ENCODE measurements at regions not wholly inside any gene's neighbourhood (a gene's known extent, or its start where the extent isn't known, plus 50 kb on each side); places are given as distances from the start of the nearest gene placed in this dataset.

GRCh38 chr9:27701016-27701415 lies 127.7 kb upstream of the C9orf72 start:
- no peak overlapping the region for H3K4me3 Mint-ChIP-seq
- no peak overlapping the region for H3K27ac Mint-ChIP-seq
- H3K27me3 Mint-ChIP-seq = peaks cover 6% of the 10 kb centered on the region
- H3K9me3 Mint-ChIP-seq = peaks cover 2% of the 10 kb centered on the region
- H3K4me1 Mint-ChIP-seq (ENCODE audit: low read depth) = no peaks in the 10 kb centered on the region
- DNase-seq = no peak
- H3K36me3 Mint-ChIP-seq (ENCODE audit: low read depth) = no peaks in the 10 kb centered on the region

- Mint-ChIP-seq H3K27me3 (peaks cover 6% of the 10 kb centered on the region), H3K36me3 (ENCODE audit: low read depth) (no peaks in the 10 kb centered on the region), H3K4me3 (no peak overlapping the region), H3K4me1 (ENCODE audit: low read depth) (no peaks in the 10 kb centered on the region), H3K27ac (no peak overlapping the region), H3K9me3 (peaks cover 2% of the 10 kb centered on the region)
- no peak for DNase-seq
These were observed 128.3 kb upstream of the C9orf72 start for GRCh38 chr9:27701587-27701986.

GRCh38 chr9:27703216-27703980 lies 130.1 kb upstream of the C9orf72 start:
- peaks cover 6% of the 10 kb centered on the region for H3K27me3 Mint-ChIP-seq
- no peak for DNase-seq
- no peaks in the 10 kb centered on the region for H3K4me1 Mint-ChIP-seq (ENCODE audit: low read depth)
- H3K9me3 Mint-ChIP-seq = no peaks in the 10 kb centered on the region
- H3K36me3 Mint-ChIP-seq (ENCODE audit: low read depth) = no peaks in the 10 kb centered on the region
- H3K4me3 Mint-ChIP-seq = no peak overlapping the region
- H3K27ac Mint-ChIP-seq = no peak overlapping the region

- no peak for DNase-seq
- Mint-ChIP-seq H3K9me3 (no peaks in the 10 kb centered on the region), H3K27me3 (peaks cover 11% of the 10 kb centered on the region), H3K27ac (no peak overlapping the region), H3K4me3 (no peak overlapping the region), H3K4me1 (ENCODE audit: low read depth) (no peaks in the 10 kb centered on the region), H3K36me3 (ENCODE audit: low read depth) (no peaks in the 10 kb centered on the region)
These were observed 138.0 kb upstream of the C9orf72 start for GRCh38 chr9:27711241-27711640.

GRCh38 chr9:27712806-27713205 lies 139.5 kb upstream of the C9orf72 start:
- no peak for DNase-seq
- no peaks in the 10 kb centered on the region for H3K9me3 Mint-ChIP-seq
- peaks cover 16% of the 10 kb centered on the region for H3K27me3 Mint-ChIP-seq
- no peaks in the 10 kb centered on the region for H3K4me1 Mint-ChIP-seq (ENCODE audit: low read depth)
- no peaks in the 10 kb centered on the region for H3K36me3 Mint-ChIP-seq (ENCODE audit: low read depth)
- no peak overlapping the region for H3K27ac Mint-ChIP-seq
- no peak overlapping the region for H3K4me3 Mint-ChIP-seq

GRCh38 chr9:27714388-27714787 lies 141.1 kb upstream of the C9orf72 start:
- DNase-seq = no peak

GRCh38 chr9:27715651-27716050 lies 142.4 kb upstream of the C9orf72 start:
- H3K4me1 Mint-ChIP-seq (ENCODE audit: low read depth) = no peaks in the 10 kb centered on the region
- H3K4me3 Mint-ChIP-seq = no peak overlapping the region
- no peak overlapping the region for H3K27ac Mint-ChIP-seq
- peaks cover 16% of the 10 kb centered on the region for H3K27me3 Mint-ChIP-seq
- no peak for DNase-seq
- H3K36me3 Mint-ChIP-seq (ENCODE audit: low read depth) = no peaks in the 10 kb centered on the region
- no peaks in the 10 kb centered on the region for H3K9me3 Mint-ChIP-seq

More at GRCh38 chr9:27714388-27714787, 141.1 kb upstream of the C9orf72 start:
- Mint-ChIP-seq H3K27ac (no peak overlapping the region), H3K4me1 (ENCODE audit: low read depth) (no peaks in the 10 kb centered on the region), H3K27me3 (peaks cover 16% of the 10 kb centered on the region), H3K9me3 (no peaks in the 10 kb centered on the region), H3K4me3 (no peak overlapping the region), H3K36me3 (ENCODE audit: low read depth) (no peaks in the 10 kb centered on the region)

GRCh38 chr9:27717991-27718390 lies 144.7 kb upstream of the C9orf72 start:
- no peak for DNase-seq
- no peaks in the 10 kb centered on the region for H3K36me3 Mint-ChIP-seq (ENCODE audit: low read depth)
- no peak overlapping the region for H3K4me3 Mint-ChIP-seq
- H3K4me1 Mint-ChIP-seq (ENCODE audit: low read depth) = no peaks in the 10 kb centered on the region
- H3K27me3 Mint-ChIP-seq = peaks cover 8% of the 10 kb centered on the region
- H3K9me3 Mint-ChIP-seq = no peaks in the 10 kb centered on the region
- H3K27ac Mint-ChIP-seq = no peak overlapping the region

- DNase-seq = no peak
- no peaks in the 10 kb centered on the region for H3K9me3 Mint-ChIP-seq
- no peaks in the 10 kb centered on the region for H3K36me3 Mint-ChIP-seq (ENCODE audit: low read depth)
- no peaks in the 10 kb centered on the region for H3K4me1 Mint-ChIP-seq (ENCODE audit: low read depth)
- no peak overlapping the region for H3K27ac Mint-ChIP-seq
- H3K27me3 Mint-ChIP-seq = peaks cover 8% of the 10 kb centered on the region
- H3K4me3 Mint-ChIP-seq = no peak overlapping the region
These were observed 146.4 kb upstream of the C9orf72 start for GRCh38 chr9:27719711-27720110.

- no peaks in the 10 kb centered on the region for H3K36me3 Mint-ChIP-seq (ENCODE audit: low read depth)
- no peak for DNase-seq
- H3K27ac Mint-ChIP-seq = no peak overlapping the region
- peaks cover 3% of the 10 kb centered on the region for H3K27me3 Mint-ChIP-seq
- H3K4me1 Mint-ChIP-seq (ENCODE audit: low read depth) = peaks cover 3% of the 10 kb centered on the region
- H3K9me3 Mint-ChIP-seq = no peaks in the 10 kb centered on the region
- no peak overlapping the region for H3K4me3 Mint-ChIP-seq
These were observed 149.6 kb upstream of the C9orf72 start for GRCh38 chr9:27722866-27723265.

GRCh38 chr9:27726244-27727081 lies 153.2 kb upstream of the C9orf72 start:
- peaks cover 3% of the 10 kb centered on the region for H3K27me3 Mint-ChIP-seq
- peak; percentile 55 for DNase-seq
- no peaks in the 10 kb centered on the region for H3K9me3 Mint-ChIP-seq
- H3K4me1 Mint-ChIP-seq (ENCODE audit: low read depth) = peaks cover 3% of the 10 kb centered on the region
- no peak overlapping the region for H3K27ac Mint-ChIP-seq
- no peak overlapping the region for H3K4me3 Mint-ChIP-seq
- H3K36me3 Mint-ChIP-seq (ENCODE audit: low read depth) = no peaks in the 10 kb centered on the region

- DNase-seq = no peak
- H3K4me3 Mint-ChIP-seq = no peak overlapping the region
- peaks cover 2% of the 10 kb centered on the region for H3K9me3 Mint-ChIP-seq
- no peaks in the 10 kb centered on the region for H3K27me3 Mint-ChIP-seq
- peaks cover 13% of the 10 kb centered on the region for H3K4me1 Mint-ChIP-seq (ENCODE audit: low read depth)
- no peaks in the 10 kb centered on the region for H3K36me3 Mint-ChIP-seq (ENCODE audit: low read depth)
- peak overlapping the region; percentile 12 for H3K27ac Mint-ChIP-seq
These were observed 159.2 kb upstream of the C9orf72 start for GRCh38 chr9:27732494-27732893.

- H3K9me3 Mint-ChIP-seq = peaks cover 13% of the 10 kb centered on the region
- peaks cover 21% of the 10 kb centered on the region for H3K27me3 Mint-ChIP-seq
- no peak overlapping the region for H3K4me3 Mint-ChIP-seq
- H3K27ac Mint-ChIP-seq = no peak overlapping the region
- no peak for DNase-seq
- no peaks in the 10 kb centered on the region for H3K4me1 Mint-ChIP-seq (ENCODE audit: low read depth)
- H3K36me3 Mint-ChIP-seq (ENCODE audit: low read depth) = no peaks in the 10 kb centered on the region
These were observed 170.2 kb upstream of the C9orf72 start for GRCh38 chr9:27743490-27743889.

GRCh38 chr9:27747450-27747849 lies 174.2 kb upstream of the C9orf72 start:
- DNase-seq = no peak
- H3K4me3 Mint-ChIP-seq = no peak overlapping the region
- peaks cover 21% of the 10 kb centered on the region for H3K27me3 Mint-ChIP-seq
- H3K36me3 Mint-ChIP-seq (ENCODE audit: low read depth) = no peaks in the 10 kb centered on the region
- no peaks in the 10 kb centered on the region for H3K9me3 Mint-ChIP-seq
- no peaks in the 10 kb centered on the region for H3K4me1 Mint-ChIP-seq (ENCODE audit: low read depth)
- no peak overlapping the region for H3K27ac Mint-ChIP-seq

- DNase-seq = no peak
- H3K36me3 Mint-ChIP-seq (ENCODE audit: low read depth) = no peaks in the 10 kb centered on the region
- no peak overlapping the region for H3K4me3 Mint-ChIP-seq
- no peak overlapping the region for H3K27ac Mint-ChIP-seq
- no peaks in the 10 kb centered on the region for H3K9me3 Mint-ChIP-seq
- H3K27me3 Mint-ChIP-seq = peaks cover 12% of the 10 kb centered on the region
- H3K4me1 Mint-ChIP-seq (ENCODE audit: low read depth) = no peaks in the 10 kb centered on the region
These were observed 176.6 kb upstream of the C9orf72 start for GRCh38 chr9:27749838-27750237.

All from activated T-cell treated with anti-CD3 and anti-CD28 coated beads, Interleukin-2, amount 50 U/mL, for 24 hours (primary cell).